Fibroblast of lung (primary cell): ENCODE measurements at regions not wholly inside any gene's neighbourhood (a gene's known extent, or its start where the extent isn't known, plus 50 kb on each side); places are given as distances from the start of the nearest gene placed in this dataset.
A peak's percentile ranks its signal among the peaks of the same experiment; 100 is the strongest.

Source experiments
- DNase-seq, 2 donors: peaks; one replicate each; pipeline versions ENCODE4 v3.0.0 to v3.0.0-alpha.2; 2010; ENCODE audit warnings: low read depth in 2 of 2
- H2AFZ ChIP-seq: 2 replicates; pipeline ENCODE4 v1.5.1; 2012; ENCODE audit warnings: low read length, control low read depth, inconsistent platforms
- H3K27ac ChIP-seq: 2 replicates; pipeline ENCODE4 v1.5.1; 2011; ENCODE audit warnings: low read length, control low read depth; ENCODE audit not compliant: insufficient read depth
- H3K27me3 ChIP-seq: 2 replicates; pipeline ENCODE4 v1.5.1; 2011; ENCODE audit warnings: mild to moderate bottlenecking, low read length; ENCODE audit not compliant: control insufficient read depth, insufficient read depth
- H3K36me3 ChIP-seq: 2 replicates; pipeline ENCODE4 v1.5.1; 2011; ENCODE audit warnings: low read length; ENCODE audit not compliant: control insufficient read depth, insufficient read depth
- H3K4me1 ChIP-seq: 2 replicates; pipeline ENCODE4 v1.5.1; 2011; ENCODE audit warnings: low read length; ENCODE audit not compliant: control insufficient read depth, insufficient read depth; ENCODE audit errors: extremely low read depth
- H3K4me2 ChIP-seq: 2 replicates; pipeline ENCODE4 v1.5.1; 2011; ENCODE audit warnings: low read length, control low read depth; ENCODE audit not compliant: insufficient read depth; ENCODE audit errors: extremely low read depth
- H3K4me3 ChIP-seq, 4 experiments: fragments of 200-600 bp in 1 of 4; sonication (generic) in 1 of 4; replicated peaks in 1 of 4; 2 replicates each; pipeline ENCODE4 v1.5.1; 2011 to 2016; ENCODE audit warnings: low read length in 4 of 4, low read depth in 3 of 4, mild to moderate bottlenecking in 3 of 4, control low read depth in 2 of 4, inconsistent platforms in 1 of 4, mixed read lengths in 1 of 4; ENCODE audit not compliant: insufficient read depth in 1 of 4; ENCODE audit errors: control extremely low read depth in 1 of 4
- H3K79me2 ChIP-seq: 2 replicates; pipeline ENCODE4 v1.5.1; 2012; ENCODE audit warnings: mild to moderate bottlenecking, low read length, inconsistent platforms; ENCODE audit not compliant: control insufficient read depth, insufficient read depth
- H3K9ac ChIP-seq: 2 replicates; pipeline ENCODE4 v1.5.1; 2011; ENCODE audit warnings: mild to moderate bottlenecking, low read length, control low read depth; ENCODE audit not compliant: insufficient read depth
- H3K9me3 ChIP-seq: 2 replicates; pipeline ENCODE4 v1.5.1; 2012; ENCODE audit warnings: low read depth, low read length; ENCODE audit not compliant: control insufficient read depth, insufficient read depth
- H4K20me1 ChIP-seq: 2 replicates; pipeline ENCODE4 v1.5.1; 2011; ENCODE audit warnings: low read length; ENCODE audit not compliant: control insufficient read depth, insufficient read depth; ENCODE audit errors: extremely low read depth
- CTCF ChIP-seq, 2 donors: IDR thresholded peaks in 1 of 2; conservative IDR thresholded peaks in 1 of 2; 1 replicate in 1 of 2; 2 replicates in 1 of 2; pipeline ENCODE4 v1.5.1; 2011 to 2012; ENCODE audit warnings: low read length in 2 of 2, control low read depth in 1 of 2, inconsistent platforms in 1 of 2, low read depth in 1 of 2, mild to moderate bottlenecking in 1 of 2
- EZH2 ChIP-seq: IDR thresholded peaks from 2 replicates; pipeline ENCODE4 v1.5.1; 2012; ENCODE audit warnings: low read length, control low read depth, mild to moderate bottlenecking; ENCODE audit errors: missing control alignments

- Histone ChIP-seq H3K79me2 (no peaks in the 10 kb centered on the region), H3K27me3 (no peaks in the 10 kb centered on the region), H2AFZ (no peak overlapping the region)
Measured at GRCh38 chr2:37460896-37461229, 116.4 kb downstream of the QPCT start.

GRCh38 chr2:37464067-37464466 is 119.6 kb downstream of the QPCT start:
- no peak overlapping the region for H3K27ac ChIP-seq
- no peaks in the 10 kb centered on the region for H4K20me1 ChIP-seq
- H2AFZ ChIP-seq, result no peak overlapping the region
- H3K9me3 ChIP-seq, result no peaks in the 10 kb centered on the region
- H3K27me3 ChIP-seq, result no peaks in the 10 kb centered on the region
- H3K4me3 ChIP-seq, result no peak overlapping the region
- no peak overlapping the region for H3K9ac ChIP-seq
- H3K79me2 ChIP-seq, result no peaks in the 10 kb centered on the region
- H3K4me1 ChIP-seq, result peaks cover 14% of the 10 kb centered on the region
- DNase-seq, result peak in 1 of 2 donors; percentile 48
- H3K4me2 ChIP-seq, result no peak overlapping the region
- TF ChIP-seq CTCF (conservative IDR thresholded peaks at IDR 0.05 in 1 of 2, IDR thresholded peaks at IDR 0.05 in 1 of 2; ENCODE audit: low read depth in 1 of 2, low read length in 2 of 2) (no peak), EZH2 (no peak)
- no peaks in the 10 kb centered on the region for H3K36me3 ChIP-seq

More at GRCh38 chr2:37460896-37461229, 116.4 kb downstream of the QPCT start:
- Histone ChIP-seq H3K9ac (no peak overlapping the region), H4K20me1 (no peaks in the 10 kb centered on the region), H3K27ac (peak overlapping the region; percentile 92), H3K36me3 (no peaks in the 10 kb centered on the region), H3K4me1 (peaks cover 23% of the 10 kb centered on the region), H3K4me2 (peak overlapping the region; percentile 70), H3K4me3 (no peak overlapping the region), H3K9me3 (no peaks in the 10 kb centered on the region)
- TF ChIP-seq CTCF (conservative IDR thresholded peaks at IDR 0.05 in 1 of 2, IDR thresholded peaks at IDR 0.05 in 1 of 2; ENCODE audit: low read depth in 1 of 2, low read length in 2 of 2) (no peak), EZH2 (no peak)
- no peak for DNase-seq

- no peaks in the 10 kb centered on the region for H4K20me1 ChIP-seq
- H3K79me2 ChIP-seq, result no peaks in the 10 kb centered on the region
- H3K4me3 ChIP-seq, result no peak overlapping the region
- H3K9ac ChIP-seq, result no peak overlapping the region
- H2AFZ ChIP-seq, result no peak overlapping the region
- no peaks in the 10 kb centered on the region for H3K36me3 ChIP-seq
- peaks cover 1% of the 10 kb centered on the region for H3K4me1 ChIP-seq
- H3K27me3 ChIP-seq, result no peaks in the 10 kb centered on the region
- no peak for TF ChIP-seq EZH2
- no peak for TF ChIP-seq CTCF (conservative IDR thresholded peaks at IDR 0.05 in 1 of 2, IDR thresholded peaks at IDR 0.05 in 1 of 2; ENCODE audit: low read depth in 1 of 2, low read length in 2 of 2)
- H3K9me3 ChIP-seq, result no peaks in the 10 kb centered on the region
- DNase-seq, result peak; percentile 49 to 68
- no peak overlapping the region for H3K27ac ChIP-seq
- no peak overlapping the region for H3K4me2 ChIP-seq
Measured at GRCh38 chr2:37466533-37467222, 122.2 kb downstream of the QPCT start.
